MM.1S (cell line): ENCODE measurements at regions not wholly inside any gene's neighbourhood (a gene's known extent, or its start where the extent isn't known, plus 50 kb on each side); places are given as distances from the start of the nearest gene placed in this dataset.

Source experiments
- DNase-seq: peaks from one replicate; pipeline ENCODE4 v3.0.0-alpha.2; 2015
- H2AFZ ChIP-seq: fragments of 300-600 bp; sonication (generic); 2 replicates; pipeline ENCODE4 v1.6.0; 2016; ENCODE audit warnings: antibody characterized with exemption, low read length
- H3F3A ChIP-seq: fragments of 300-600 bp; sonication (generic); 2 replicates; pipeline ENCODE4 v1.6.1; 2016; ENCODE audit warnings: mild to moderate bottlenecking, antibody characterized with exemption, low read length, moderate library complexity, mixed read lengths; ENCODE audit not compliant: insufficient read depth
- H3K27ac ChIP-seq: fragments of 300-600 bp; sonication (generic); 2 replicates; pipeline ENCODE4 v1.5.1; 2016; ENCODE audit warnings: mild to moderate bottlenecking, low read length
- H3K27me3 ChIP-seq: fragments of 300-600 bp; sonication (generic); replicated peaks from 2 replicates; pipeline ENCODE4 v1.6.0; 2016; ENCODE audit warnings: low read length; ENCODE audit not compliant: insufficient read depth
- H3K36me3 ChIP-seq: fragments of 300-600 bp; sonication (generic); replicated peaks from 2 replicates; pipeline ENCODE4 v1.6.1; 2016; ENCODE audit warnings: mild to moderate bottlenecking, low read length, mixed read lengths; ENCODE audit not compliant: insufficient read depth
- H3K4me1 ChIP-seq: fragments of 300-600 bp; sonication (generic); 2 replicates; pipeline ENCODE4 v1.6.1; 2016; ENCODE audit warnings: low read length, mixed read lengths
- H3K4me2 ChIP-seq: fragments of 300-600 bp; sonication (generic); 2 replicates; pipeline ENCODE4 v1.6.0; 2016; ENCODE audit warnings: low read depth, low read length
- H3K4me3 ChIP-seq: fragments of 300-600 bp; sonication (generic); 2 replicates; pipeline ENCODE4 v1.5.1; 2016; ENCODE audit warnings: low read length, mixed read lengths
- H3K79me2 ChIP-seq: fragments of 300-600 bp; sonication (generic); 2 replicates; pipeline ENCODE4 v1.6.1; 2016; ENCODE audit warnings: mixed run types, low read length, mixed read lengths
- H3K9ac ChIP-seq: fragments of 300-600 bp; sonication (generic); 2 replicates; pipeline ENCODE4 v1.6.1; 2016; ENCODE audit warnings: low read length, mixed read lengths
- H3K9me2 ChIP-seq: fragments of 300-600 bp; sonication (generic); replicated peaks from 2 replicates; pipeline ENCODE4 v1.6.1; 2016; ENCODE audit warnings: mild to moderate bottlenecking, low read length, mixed read lengths; ENCODE audit not compliant: insufficient read depth
- H3K9me3 ChIP-seq: fragments of 300-600 bp; sonication (generic); replicated peaks from 2 replicates; pipeline ENCODE4 v1.6.1; 2016; ENCODE audit warnings: mild to moderate bottlenecking, low read length, mixed read lengths; ENCODE audit not compliant: insufficient read depth
- H4K20me1 ChIP-seq: fragments of 300-600 bp; sonication (generic); 2 replicates; pipeline ENCODE4 v1.6.1; 2016; ENCODE audit warnings: mild to moderate bottlenecking, low read length, moderate library complexity, mixed read lengths; ENCODE audit not compliant: insufficient read depth
- EZH2 ChIP-seq: fragments of 300-600 bp; sonication (generic); optimal IDR thresholded peaks from 2 replicates; pipeline ENCODE3; 2017; ENCODE audit warnings: low read depth, mild to moderate bottlenecking, antibody characterized with exemption, low read length, mixed read lengths
- EZH2phosphoT487 ChIP-seq: fragments of 300-600 bp; sonication (generic); IDR thresholded peaks from 2 replicates; pipeline ENCODE4 v1.6.1; 2018; ENCODE audit warnings: antibody characterized with exemption, low read length
- TF ChIP-seq, protein P1 (sequence below): fragments of 300-600 bp; sonication (generic); IDR thresholded peaks from 2 replicates; pipeline ENCODE4 v1.5.1; 2016; ENCODE audit warnings: antibody characterized with exemption, low read length, mixed read lengths

DNA sequence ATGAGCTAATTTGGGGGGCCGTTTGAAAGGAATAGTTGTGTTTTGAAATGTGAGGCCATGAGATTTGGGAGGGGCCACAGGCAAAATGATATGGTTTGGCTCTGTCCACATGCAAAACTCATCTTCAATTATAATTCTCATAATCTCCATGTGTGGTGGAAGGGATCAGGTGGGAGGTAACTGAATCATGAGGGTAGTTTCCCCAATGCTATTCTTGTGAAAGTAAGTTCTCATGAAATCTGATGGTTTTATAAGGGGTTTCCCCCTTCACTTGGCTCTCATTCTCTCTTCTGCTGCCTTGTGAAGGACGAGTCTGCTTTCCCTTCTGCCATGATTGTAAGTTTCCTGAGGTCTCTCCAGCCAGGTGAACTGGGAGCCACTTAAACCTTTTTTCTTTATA lies 490.8 kb upstream of the GRM3 start:
- Histone ChIP-seq H3K9me2 (no peaks in the 10 kb centered on the region), H3K79me2 (no peaks in the 10 kb centered on the region), H3K27ac (no peak overlapping the region)

DNA sequence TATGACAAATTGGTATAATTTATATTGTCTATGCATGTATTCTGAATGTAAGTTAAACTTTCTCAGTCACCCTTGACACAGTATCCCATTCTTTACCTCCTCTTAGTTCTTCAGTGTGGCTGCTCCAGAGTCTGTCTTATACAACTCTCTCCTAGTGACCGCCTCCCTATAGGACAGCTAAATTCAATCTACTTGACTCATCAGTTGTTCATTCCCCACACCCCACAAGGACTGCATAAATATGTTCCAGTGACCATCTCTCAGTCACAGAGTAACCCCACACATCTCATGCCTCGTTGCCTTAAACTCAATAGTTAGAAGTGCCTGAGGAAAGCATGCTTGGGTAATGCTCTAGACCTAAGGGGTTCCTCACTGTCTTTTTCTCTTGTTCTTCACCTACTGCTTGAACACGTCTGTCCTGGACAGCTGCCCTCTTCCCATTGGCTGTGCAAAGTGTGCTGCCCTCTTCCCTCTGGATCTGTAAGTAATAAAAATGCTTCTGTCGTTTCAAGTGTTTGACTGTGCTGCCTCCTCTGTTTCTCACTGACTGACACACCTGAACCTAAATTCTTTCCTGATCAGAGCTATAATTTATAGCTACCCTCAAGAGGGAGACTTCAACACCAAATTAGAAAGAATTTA lies 494.6 kb upstream of the GRM3 start:
- Histone ChIP-seq H3K4me1 (no peaks in the 10 kb centered on the region), H3K9ac (no peak overlapping the region), H3K4me3 (no peak overlapping the region), H2AFZ (no peak overlapping the region), H3K9me2 (no peaks in the 10 kb centered on the region), H3K27me3 (no peaks in the 10 kb centered on the region), H3F3A (no peaks in the 10 kb centered on the region), H4K20me1 (no peaks in the 10 kb centered on the region), H3K4me2 (no peak overlapping the region), H3K79me2 (no peaks in the 10 kb centered on the region), H3K9me3 (no peaks in the 10 kb centered on the region), H3K36me3 (no peaks in the 10 kb centered on the region), H3K27ac (no peak overlapping the region)
- TF ChIP-seq, protein P1, sequence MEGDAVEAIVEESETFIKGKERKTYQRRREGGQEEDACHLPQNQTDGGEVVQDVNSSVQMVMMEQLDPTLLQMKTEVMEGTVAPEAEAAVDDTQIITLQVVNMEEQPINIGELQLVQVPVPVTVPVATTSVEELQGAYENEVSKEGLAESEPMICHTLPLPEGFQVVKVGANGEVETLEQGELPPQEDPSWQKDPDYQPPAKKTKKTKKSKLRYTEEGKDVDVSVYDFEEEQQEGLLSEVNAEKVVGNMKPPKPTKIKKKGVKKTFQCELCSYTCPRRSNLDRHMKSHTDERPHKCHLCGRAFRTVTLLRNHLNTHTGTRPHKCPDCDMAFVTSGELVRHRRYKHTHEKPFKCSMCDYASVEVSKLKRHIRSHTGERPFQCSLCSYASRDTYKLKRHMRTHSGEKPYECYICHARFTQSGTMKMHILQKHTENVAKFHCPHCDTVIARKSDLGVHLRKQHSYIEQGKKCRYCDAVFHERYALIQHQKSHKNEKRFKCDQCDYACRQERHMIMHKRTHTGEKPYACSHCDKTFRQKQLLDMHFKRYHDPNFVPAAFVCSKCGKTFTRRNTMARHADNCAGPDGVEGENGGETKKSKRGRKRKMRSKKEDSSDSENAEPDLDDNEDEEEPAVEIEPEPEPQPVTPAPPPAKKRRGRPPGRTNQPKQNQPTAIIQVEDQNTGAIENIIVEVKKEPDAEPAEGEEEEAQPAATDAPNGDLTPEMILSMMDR, result no peak
- TF ChIP-seq EZH2, result no peak
- no peak for TF ChIP-seq EZH2phosphoT487
- no peak for DNase-seq

More for the DNA sequence above, 490.8 kb upstream of the GRM3 start:
- no peak overlapping the region for H3K9ac ChIP-seq
- no peak overlapping the region for H2AFZ ChIP-seq
- DNase-seq, result no peak
- H4K20me1 ChIP-seq, result no peaks in the 10 kb centered on the region
- H3K4me2 ChIP-seq, result no peak overlapping the region
- no peaks in the 10 kb centered on the region for H3K27me3 ChIP-seq
- no peaks in the 10 kb centered on the region for H3K4me1 ChIP-seq
- no peaks in the 10 kb centered on the region for H3K9me3 ChIP-seq
- no peak overlapping the region for H3K4me3 ChIP-seq
- H3K36me3 ChIP-seq, result no peaks in the 10 kb centered on the region
- TF ChIP-seq EZH2phosphoT487 (no peak), EZH2 (no peak)
- TF ChIP-seq, protein P1, result no peak
- H3F3A ChIP-seq, result no peaks in the 10 kb centered on the region

- no peaks in the 10 kb centered on the region for H3K36me3 ChIP-seq
- no peak overlapping the region for H2AFZ ChIP-seq
- no peaks in the 10 kb centered on the region for H3K4me1 ChIP-seq
- DNase-seq, result no peak
- H3K9ac ChIP-seq, result no peak overlapping the region
- no peak overlapping the region for H3K27ac ChIP-seq
- no peak overlapping the region for H3K4me3 ChIP-seq
- no peaks in the 10 kb centered on the region for H3K9me2 ChIP-seq
- TF ChIP-seq EZH2, result no peak
- no peak for TF ChIP-seq EZH2phosphoT487
- TF ChIP-seq, protein P1, result no peak
- no peaks in the 10 kb centered on the region for H3K9me3 ChIP-seq
- no peaks in the 10 kb centered on the region for H4K20me1 ChIP-seq
- H3K4me2 ChIP-seq, result no peak overlapping the region
- H3K79me2 ChIP-seq, result no peaks in the 10 kb centered on the region
- no peaks in the 10 kb centered on the region for H3K27me3 ChIP-seq
- no peaks in the 10 kb centered on the region for H3F3A ChIP-seq
Measured at GRCh38 chr7:86148501-86148900, 495.2 kb upstream of the GRM3 start.
